ENCODE measurements at regions not wholly inside any gene's neighbourhood (a gene's known extent, or its start where the extent isn't known, plus 50 kb on each side); places are given as distances from the start of the nearest gene placed in this dataset.

DNA sequence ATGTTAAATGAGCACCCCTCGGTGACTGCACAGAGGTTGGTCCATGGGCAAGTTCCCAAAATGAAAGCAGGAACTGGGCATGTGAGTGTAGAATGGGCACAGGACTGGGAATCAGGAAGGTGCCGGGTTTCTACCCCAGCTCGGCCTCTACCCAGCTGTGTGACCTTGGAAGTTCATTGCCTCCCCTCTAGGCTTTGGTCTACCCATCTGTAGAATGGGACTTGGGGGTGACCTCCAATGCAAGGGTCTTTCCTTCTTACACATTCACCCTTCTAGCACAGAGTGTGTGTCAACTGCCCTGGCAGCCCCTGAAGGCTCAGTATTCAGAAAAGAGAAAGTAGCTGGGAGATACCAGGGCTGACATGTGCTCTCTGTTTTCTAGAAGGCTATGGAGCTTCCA, 72.3 kb upstream of the PIAS1 start:
- no peak for DNase-seq (ENCODE audit: low spot score)

DNA sequence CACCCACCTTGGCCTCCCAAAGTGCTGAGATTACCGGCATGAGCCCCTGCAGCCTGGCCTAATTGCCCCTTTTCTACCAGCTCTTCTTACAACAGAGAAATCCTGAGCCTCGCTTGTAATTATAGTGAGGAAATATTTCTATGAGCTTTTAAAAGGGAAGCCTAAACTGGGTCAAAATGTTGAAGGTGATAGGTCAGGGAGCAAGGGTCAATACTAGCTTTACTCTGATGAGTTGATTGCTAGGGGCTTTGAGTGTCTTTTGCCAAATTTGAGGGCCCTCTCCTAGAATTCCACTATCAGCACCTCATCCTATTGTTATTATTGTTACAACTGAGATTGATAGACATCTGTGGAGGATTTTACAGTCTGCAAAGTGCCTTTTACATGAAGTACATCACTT, 62.4 kb upstream of the PIAS1 start:
- no peak for DNase-seq (ENCODE audit: low spot score)

DNA sequence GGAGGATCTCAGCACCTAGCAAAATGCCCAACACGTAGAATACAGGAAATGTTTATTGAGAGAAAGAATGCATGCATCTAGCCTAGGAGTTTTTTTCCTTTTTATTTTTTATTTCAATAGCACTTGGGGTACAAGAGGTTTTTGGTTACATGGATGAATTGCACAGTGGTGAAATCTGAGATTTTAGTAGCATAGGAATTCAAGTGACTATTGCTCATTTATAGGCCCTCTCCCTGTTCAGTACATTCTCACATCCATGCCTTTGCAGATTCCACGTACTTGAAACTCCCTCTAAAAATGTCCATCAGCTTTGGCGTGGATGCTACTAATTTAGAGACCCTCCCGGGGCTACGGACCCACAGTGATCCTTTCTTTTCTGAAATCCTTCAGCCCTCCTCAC, 61.7 kb upstream of the PIAS1 start:
- no peak for DNase-seq (ENCODE audit: low spot score)

DNA sequence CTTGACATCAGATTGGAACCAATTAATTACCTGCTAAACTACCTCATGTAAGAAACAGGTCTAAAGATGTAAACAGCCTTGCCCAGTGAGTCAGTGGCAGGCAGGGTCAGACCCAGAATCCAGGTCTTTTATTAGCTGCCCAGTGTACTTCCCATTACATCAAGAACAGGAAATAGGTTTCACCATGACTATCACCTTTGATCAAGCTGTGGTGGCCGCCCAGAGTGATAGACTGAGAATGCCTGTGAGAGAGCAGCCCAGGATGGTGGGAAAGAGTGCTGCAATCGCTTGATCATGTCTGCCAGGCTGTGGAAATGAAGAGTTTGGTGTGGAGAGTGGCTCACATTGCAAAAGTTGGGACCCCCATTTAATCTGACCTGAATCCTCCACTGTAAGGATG, 61.3 kb upstream of the PIAS1 start:
- no peak for DNase-seq (ENCODE audit: low spot score)

DNA sequence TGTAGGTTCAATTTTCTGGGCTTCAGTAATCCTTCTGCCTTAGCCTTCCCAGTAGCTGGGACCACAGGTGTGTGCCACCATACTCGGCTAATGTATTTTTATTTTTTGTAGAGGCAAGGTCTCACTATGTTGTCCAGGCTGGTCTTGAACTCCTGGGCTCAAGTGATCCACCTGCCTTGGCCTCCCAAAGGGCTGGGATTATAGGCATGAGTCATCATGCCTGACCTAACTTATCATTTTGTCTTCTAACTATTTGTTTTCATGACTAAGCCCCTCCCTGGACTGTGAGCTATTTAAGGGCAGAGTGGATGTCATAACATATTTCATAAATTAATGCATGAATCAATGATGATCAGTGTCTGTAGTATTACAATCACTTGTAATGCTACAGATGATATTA, 56.1 kb upstream of the PIAS1 start:
- no peak for DNase-seq (ENCODE audit: low spot score)

DNA sequence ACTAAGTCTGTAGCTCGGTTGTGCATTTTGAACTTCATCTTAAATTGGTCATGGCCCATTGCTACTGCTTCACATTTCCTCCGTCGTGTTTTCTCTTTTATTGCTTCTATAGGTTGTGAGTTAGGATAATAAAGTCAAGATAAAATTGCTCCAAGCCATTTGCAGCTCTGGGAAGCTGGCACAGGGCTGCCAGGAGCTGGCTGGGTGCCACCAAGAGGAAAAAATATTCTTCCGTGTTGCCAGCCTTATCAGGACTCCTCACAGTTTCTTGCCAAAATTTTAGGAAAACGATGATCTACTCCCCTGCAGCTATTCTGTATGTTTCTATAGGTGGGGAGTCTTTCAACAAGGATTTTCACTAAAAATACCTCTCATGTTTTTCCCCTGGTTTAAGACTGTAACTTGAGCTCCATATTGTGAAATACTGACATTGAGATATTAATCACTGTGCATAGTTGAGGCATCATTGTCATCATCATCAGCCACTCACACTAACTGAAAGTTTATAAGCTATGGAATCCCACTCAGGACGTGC, 55.4 kb upstream of the PIAS1 start:
- DNase-seq (ENCODE audit: low spot score), result no peak

DNA sequence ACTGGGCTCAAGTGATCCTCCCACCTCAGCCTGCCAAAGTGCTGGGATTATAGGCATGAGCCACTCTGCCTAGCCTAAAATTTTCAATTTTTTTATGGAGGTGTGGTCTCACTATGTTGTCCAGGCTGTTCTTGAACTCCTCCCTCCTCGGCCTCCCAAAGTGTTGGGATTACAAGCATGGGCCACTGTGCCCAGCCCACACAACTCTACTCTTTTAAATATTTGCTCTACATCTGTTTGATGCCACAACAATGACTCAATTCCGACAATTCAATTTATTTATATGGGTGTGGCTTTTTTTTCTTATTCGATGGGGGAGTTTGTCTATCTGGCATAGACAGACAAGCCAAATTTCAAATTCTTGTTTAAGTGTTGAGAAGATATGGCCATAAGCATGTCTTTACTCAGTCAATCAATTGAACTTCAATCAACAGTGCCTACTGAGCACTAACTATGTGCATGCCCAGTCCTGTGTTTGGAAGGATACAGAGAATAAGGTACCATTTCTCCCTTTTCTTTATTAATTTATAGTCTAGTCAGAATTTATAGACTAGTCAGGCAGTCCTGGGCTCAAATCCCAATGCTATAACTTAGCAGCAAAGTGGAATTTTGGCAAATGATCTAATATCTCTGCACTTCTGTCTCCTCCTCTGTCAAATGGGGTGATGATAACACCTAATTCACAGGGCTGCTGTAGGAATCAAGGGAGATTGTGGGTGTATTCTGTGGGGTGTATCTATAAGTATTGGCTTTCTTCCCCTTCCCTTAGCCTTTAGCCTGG, 54.6 kb upstream of the PIAS1 start:
- no peak for DNase-seq (ENCODE audit: low spot score)

DNA sequence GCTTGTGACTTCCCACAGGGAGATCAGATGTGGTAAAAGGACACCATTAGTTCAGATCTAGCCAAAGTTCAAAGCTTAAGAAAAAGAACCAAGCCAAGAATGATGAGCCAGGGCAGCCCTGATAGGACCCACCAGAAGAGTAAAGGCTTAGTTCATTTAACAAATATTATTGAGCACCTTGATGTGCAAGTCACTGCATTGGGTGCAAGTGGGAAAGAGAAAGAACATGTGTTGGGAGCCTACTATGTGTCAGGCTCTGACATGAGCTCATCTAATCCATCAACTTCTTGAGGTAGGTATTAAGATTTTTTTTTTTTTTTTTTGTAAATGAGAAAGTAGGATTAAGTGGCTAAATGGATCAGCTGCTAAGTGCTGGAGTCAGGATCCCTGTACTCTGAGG, 53.4 kb upstream of the PIAS1 start:
- no peak for DNase-seq (ENCODE audit: low spot score)

DNA sequence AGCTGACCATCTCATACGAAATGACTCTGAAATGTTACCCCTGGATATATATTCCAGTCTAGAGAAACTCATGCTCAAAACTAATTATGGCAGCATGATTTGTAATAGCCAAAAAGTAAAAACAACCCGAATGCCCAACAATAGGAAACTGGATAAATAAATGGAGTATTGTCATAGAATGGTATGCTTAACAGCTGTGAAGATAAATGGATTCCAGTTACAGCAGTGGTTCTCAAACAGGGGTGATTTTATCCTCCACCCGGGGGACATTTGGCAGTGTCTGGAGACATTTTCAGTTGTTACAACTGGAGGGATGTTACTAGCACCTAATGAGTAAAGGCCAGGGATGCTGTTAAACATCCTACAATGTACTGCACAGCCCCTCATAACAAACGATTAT, 52.3 kb upstream of the PIAS1 start:
- no peak for DNase-seq (ENCODE audit: low spot score)

DNA sequence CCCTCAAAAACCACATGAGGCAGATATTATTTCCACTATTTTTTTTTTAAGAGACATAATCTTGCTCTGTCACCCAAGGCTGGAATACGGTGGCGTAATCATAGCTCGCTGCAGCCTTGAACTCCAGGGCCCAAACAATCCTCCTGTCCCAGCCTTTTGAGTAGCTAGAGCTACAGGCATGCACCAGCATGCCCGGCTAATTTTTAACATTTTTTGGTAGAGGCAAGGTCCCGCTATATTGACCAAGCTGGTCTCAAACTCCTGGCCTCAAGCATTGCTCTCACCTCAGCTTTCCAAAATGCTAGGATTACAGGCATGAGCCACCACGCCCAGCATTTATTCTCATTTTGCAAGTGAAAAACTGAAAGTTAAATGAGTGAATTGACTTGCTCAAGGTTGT, 50.8 kb upstream of the PIAS1 start:
- DNase-seq (ENCODE audit: low spot score), result no peak

All from H4 (cell line).